Mammary epithelial cell (primary cell): ENCODE measurements at regions not wholly inside any gene's neighbourhood (a gene's known extent, or its start where the extent isn't known, plus 50 kb on each side); places are given as distances from the start of the nearest gene placed in this dataset.

Experiments used
- EZH2 ChIP-seq: IDR thresholded peaks from 2 replicates; pipeline ENCODE4 v1.6.1; 2012; ENCODE audit warnings: low read length, inconsistent platforms, borderline replicate concordance
- TF ChIP-seq, protein P1 (sequence below), 2 donors: IDR thresholded peaks in 1 of 2; conservative IDR thresholded peaks in 1 of 2; 2 replicates each; pipeline ENCODE4 v1.5.1; 2011 to 2012; ENCODE audit warnings: inconsistent platforms in 2 of 2, low read length in 2 of 2, mild to moderate bottlenecking in 2 of 2, control low read depth in 1 of 2, low read depth in 1 of 2; ENCODE audit not compliant: insufficient read depth in 1 of 2; ENCODE audit errors: extremely low read depth in 1 of 2

GRCh38 chr2:15829091-15829801 is 111.1 kb upstream of the MYCN start:
- TF ChIP-seq, protein P1, sequence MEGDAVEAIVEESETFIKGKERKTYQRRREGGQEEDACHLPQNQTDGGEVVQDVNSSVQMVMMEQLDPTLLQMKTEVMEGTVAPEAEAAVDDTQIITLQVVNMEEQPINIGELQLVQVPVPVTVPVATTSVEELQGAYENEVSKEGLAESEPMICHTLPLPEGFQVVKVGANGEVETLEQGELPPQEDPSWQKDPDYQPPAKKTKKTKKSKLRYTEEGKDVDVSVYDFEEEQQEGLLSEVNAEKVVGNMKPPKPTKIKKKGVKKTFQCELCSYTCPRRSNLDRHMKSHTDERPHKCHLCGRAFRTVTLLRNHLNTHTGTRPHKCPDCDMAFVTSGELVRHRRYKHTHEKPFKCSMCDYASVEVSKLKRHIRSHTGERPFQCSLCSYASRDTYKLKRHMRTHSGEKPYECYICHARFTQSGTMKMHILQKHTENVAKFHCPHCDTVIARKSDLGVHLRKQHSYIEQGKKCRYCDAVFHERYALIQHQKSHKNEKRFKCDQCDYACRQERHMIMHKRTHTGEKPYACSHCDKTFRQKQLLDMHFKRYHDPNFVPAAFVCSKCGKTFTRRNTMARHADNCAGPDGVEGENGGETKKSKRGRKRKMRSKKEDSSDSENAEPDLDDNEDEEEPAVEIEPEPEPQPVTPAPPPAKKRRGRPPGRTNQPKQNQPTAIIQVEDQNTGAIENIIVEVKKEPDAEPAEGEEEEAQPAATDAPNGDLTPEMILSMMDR (conservative IDR thresholded peaks at IDR 0.05 in 1 of 2, IDR thresholded peaks at IDR 0.05 in 1 of 2; ENCODE audit: extremely low read depth in 1 of 2, insufficient read depth in 1 of 2, low read depth in 1 of 2, low read length in 2 of 2): no peak
- TF ChIP-seq EZH2: no peak
